A673 (cell line): ENCODE measurements at regions not wholly inside any gene's neighbourhood (a gene's known extent, or its start where the extent isn't known, plus 50 kb on each side); places are given as distances from the start of the nearest gene placed in this dataset.
"Not testable (repeated sequence)": the region's sequence is repeated elsewhere in the genome, so short reads cannot be mapped to it uniquely, and the experiment has no call there.

Source experiments
- BruUV-seq: library from RNA; stranded (reverse); fragments of 400-500 nt; replicated peaks from 2 replicates; lab custom pipeline; 2021; lab: Mats Ljungman, UMichigan
- CTCF ChIA-PET: fragments of 300-600 bp; sonication (Branson Sonifier 250); formaldehyde crosslinking; loops from one replicate; lab custom pipeline; 2022; ENCODE audit warnings: antibody characterized with exemption; lab: Charles Lee
- POLR2A ChIA-PET: fragments of 300-600 bp; sonication (Branson Sonifier 250); formaldehyde crosslinking; loops from one replicate; lab custom pipeline; 2022; ENCODE audit warnings: antibody characterized with exemption; ENCODE audit not compliant: low non-redundant PET; lab: Charles Lee
- DNase-seq: peaks from one replicate; pipeline ENCODE4 v3.0.0-alpha.2; 2015; ENCODE audit warnings: low spot score
- H3K27ac ChIP-seq: fragments of 200-600 bp; sonication (generic); 2 replicates; pipeline ENCODE4 v1.5.1; 2016; ENCODE audit warnings: mixed run types, low read depth, mild to moderate bottlenecking, mixed read lengths, antibody characterized with exemption, low read length; ENCODE audit not compliant: poor library complexity, severe bottlenecking
- H3K27me3 ChIP-seq: fragments of 200-600 bp; sonication (generic); replicated peaks from 2 replicates; pipeline ENCODE4 v1.6.1; 2017; ENCODE audit warnings: mixed run types, low read depth, mild to moderate bottlenecking, mixed read lengths, antibody characterized with exemption, low read length; ENCODE audit not compliant: insufficient read depth, poor library complexity
- H3K36me3 ChIP-seq: fragments of 200-600 bp; sonication (generic); 2 replicates; pipeline ENCODE4 v1.6.1; 2016; ENCODE audit warnings: mixed run types, mild to moderate bottlenecking, mixed read lengths, antibody characterized with exemption, low read length; ENCODE audit not compliant: insufficient read depth, poor library complexity, severe bottlenecking
- H3K4me1 ChIP-seq: fragments of 200-600 bp; sonication (generic); 2 replicates; pipeline ENCODE4 v1.6.1; 2017; ENCODE audit warnings: mixed run types, mild to moderate bottlenecking, mixed read lengths, antibody characterized with exemption, low read length; ENCODE audit not compliant: insufficient read depth, poor library complexity, severe bottlenecking
- H3K4me3 ChIP-seq: fragments of 200-600 bp; sonication (generic); 2 replicates; pipeline ENCODE4 v1.5.1; 2016; ENCODE audit warnings: low read depth, mixed run types, mild to moderate bottlenecking, mixed read lengths, low read length; ENCODE audit not compliant: poor library complexity, severe bottlenecking
- H3K9me3 ChIP-seq: fragments of 200-600 bp; sonication (generic); 2 replicates; pipeline ENCODE4 v1.6.1; 2016; ENCODE audit warnings: mixed run types, low read depth, mild to moderate bottlenecking, mixed read lengths, antibody characterized with exemption, low read length; ENCODE audit not compliant: poor library complexity, severe bottlenecking
- CTCF ChIP-seq: fragments of 300-800, 200-600 bp; sonication (generic); conservative IDR thresholded peaks from 2 replicates; pipeline ENCODE4 v1.5.1; 2017; ENCODE audit warnings: low read depth, mild to moderate bottlenecking, antibody characterized with exemption, low read length, moderate library complexity, mixed read lengths
- EZH2 ChIP-seq: fragments of 200-600 bp; sonication (generic); IDR thresholded peaks from 2 replicates; pipeline ENCODE4 v1.6.1; 2017; ENCODE audit warnings: borderline replicate concordance, low read depth, mild to moderate bottlenecking, mixed read lengths, antibody characterized with exemption, low read length; ENCODE audit not compliant: poor library complexity, severe bottlenecking
- intact Hi-C: fragments of 100-400 bp; cut with micrococcal nuclease; formaldehyde crosslinking; loops from one replicate; pipeline ENCODE4 v1.10.0; 2022; ENCODE audit not compliant: unreplicated experiment

GRCh38 chr6:15888798-15889772 is 226.3 kb upstream of the DTNBP1 start:
- intact Hi-C loops = no loop called here
- no peaks in the 10 kb centered on the region for H3K27me3 ChIP-seq
- H3K4me1 ChIP-seq = no peaks in the 10 kb centered on the region
- TF ChIP-seq CTCF (no peak), EZH2 (no peak)
- no peak overlapping the region for H3K4me3 ChIP-seq
- H3K9me3 ChIP-seq = peaks cover 3% of the 10 kb centered on the region
- POLR2A ChIA-PET = no interaction called here
- H3K27ac ChIP-seq = no peak overlapping the region
- no peaks in the 10 kb centered on the region for H3K36me3 ChIP-seq
- CTCF ChIA-PET = no interaction called here
- DNase-seq = no peak
- BruUV-seq = no TSS peak

- DNase-seq = no peak
- TF ChIP-seq CTCF (no peak), EZH2 (no peak)
- BruUV-seq = no TSS peak
- intact Hi-C loops = no loop called here
- Histone ChIP-seq H3K4me3 (no peak overlapping the region), H3K36me3 (no peaks in the 10 kb centered on the region), H3K4me1 (no peaks in the 10 kb centered on the region), H3K27ac (no peak overlapping the region), H3K9me3 (no peaks in the 10 kb centered on the region), H3K27me3 (no peaks in the 10 kb centered on the region)
- CTCF ChIA-PET = interaction anchor here (0.7 kb wide), 1 partner anchor 296 kb away, joined by 3 read pairs; no protein-coding TSS in a partner anchor
- POLR2A ChIA-PET = no interaction called here
These were observed 224.9 kb upstream of the DTNBP1 start for GRCh38 chr6:15887491-15888461.

- CTCF ChIA-PET = no interaction called here
- intact Hi-C loops = no loop called here
- BruUV-seq = no TSS peak
- Histone ChIP-seq H3K27ac (no peak overlapping the region), H3K27me3 (no peaks in the 10 kb centered on the region), H3K4me1 (no peaks in the 10 kb centered on the region), H3K9me3 (no peaks in the 10 kb centered on the region), H3K4me3 (no peak overlapping the region), H3K36me3 (no peaks in the 10 kb centered on the region)
- POLR2A ChIA-PET = no interaction called here
- TF ChIP-seq EZH2 = no peak
- no peak for DNase-seq
These were observed 222.8 kb upstream of the DTNBP1 start for GRCh38 chr6:15885624-15886023.

- BruUV-seq, H3K27me3 ChIP-seq, H3K9me3 ChIP-seq, H3K36me3 ChIP-seq, DNase-seq, CTCF ChIA-PET, H3K4me3 ChIP-seq, POLR2A ChIA-PET, intact Hi-C loops, H3K27ac ChIP-seq: not testable (repeated sequence)
- peaks cover 18% of the 10 kb centered on the region for H3K4me1 ChIP-seq
These were observed 220.8 kb upstream of the DTNBP1 start for GRCh38 chr6:15883593-15883992.
